ENCODE measurements at regions not wholly inside any gene's neighbourhood (a gene's known extent, or its start where the extent isn't known, plus 50 kb on each side); places are given as distances from the start of the nearest gene placed in this dataset.

DNA sequence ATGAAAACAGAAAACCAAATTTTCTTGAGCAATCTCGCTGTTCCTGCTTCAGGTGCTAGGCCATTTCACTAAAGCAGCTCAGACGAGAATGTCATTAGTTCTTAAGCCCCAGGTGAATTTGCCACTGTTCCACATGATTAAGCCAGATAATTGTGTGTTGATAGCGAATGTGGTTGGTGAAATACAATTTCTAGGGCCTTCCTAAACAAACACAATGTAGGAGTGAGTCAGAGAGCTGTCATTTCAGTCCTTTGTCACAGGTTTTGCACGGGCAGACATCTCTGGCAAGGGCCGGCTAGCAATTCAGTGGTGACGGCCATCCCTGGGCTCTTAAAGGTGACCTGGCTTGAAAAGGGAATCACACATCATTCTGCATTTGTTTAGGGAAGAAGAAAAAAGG lies 170.7 kb downstream of the TMEM182 start:
- TF ChIP-seq, protein P1, sequence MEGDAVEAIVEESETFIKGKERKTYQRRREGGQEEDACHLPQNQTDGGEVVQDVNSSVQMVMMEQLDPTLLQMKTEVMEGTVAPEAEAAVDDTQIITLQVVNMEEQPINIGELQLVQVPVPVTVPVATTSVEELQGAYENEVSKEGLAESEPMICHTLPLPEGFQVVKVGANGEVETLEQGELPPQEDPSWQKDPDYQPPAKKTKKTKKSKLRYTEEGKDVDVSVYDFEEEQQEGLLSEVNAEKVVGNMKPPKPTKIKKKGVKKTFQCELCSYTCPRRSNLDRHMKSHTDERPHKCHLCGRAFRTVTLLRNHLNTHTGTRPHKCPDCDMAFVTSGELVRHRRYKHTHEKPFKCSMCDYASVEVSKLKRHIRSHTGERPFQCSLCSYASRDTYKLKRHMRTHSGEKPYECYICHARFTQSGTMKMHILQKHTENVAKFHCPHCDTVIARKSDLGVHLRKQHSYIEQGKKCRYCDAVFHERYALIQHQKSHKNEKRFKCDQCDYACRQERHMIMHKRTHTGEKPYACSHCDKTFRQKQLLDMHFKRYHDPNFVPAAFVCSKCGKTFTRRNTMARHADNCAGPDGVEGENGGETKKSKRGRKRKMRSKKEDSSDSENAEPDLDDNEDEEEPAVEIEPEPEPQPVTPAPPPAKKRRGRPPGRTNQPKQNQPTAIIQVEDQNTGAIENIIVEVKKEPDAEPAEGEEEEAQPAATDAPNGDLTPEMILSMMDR (conservative IDR thresholded peaks at IDR 0.05; ENCODE audit: low read depth, low read length) = no peak
- no peak for TF ChIP-seq EZH2 (IDR thresholded peaks at IDR 0.05; ENCODE audit: borderline replicate concordance, low read depth, low read length, poor library complexity, severe bottlenecking)
